SU-DHL-6 (cell line): ENCODE measurements at regions not wholly inside any gene's neighbourhood (a gene's known extent, or its start where the extent isn't known, plus 50 kb on each side); places are given as distances from the start of the nearest gene placed in this dataset.
A peak's percentile ranks its signal among the peaks of the same experiment; 100 is the strongest.

ENCODE experiments used
- H2AFZ ChIP-seq: fragments of 200-600 bp; sonication (generic); 2 replicates; pipeline ENCODE4 v1.6.1; 2014; ENCODE audit warnings: low read depth, mild to moderate bottlenecking, moderate library complexity, mixed read lengths, antibody characterized with exemption, low read length; ENCODE audit not compliant: severe bottlenecking
- H3F3A ChIP-seq: fragments of 200-600 bp; shearing (Covaris generic); 2 replicates; pipeline ENCODE4 v1.6.0; 2016; ENCODE audit warnings: antibody characterized with exemption, mild to moderate bottlenecking; ENCODE audit not compliant: insufficient read depth
- H3K27ac ChIP-seq: fragments of 200-600 bp; sonication (generic); 2 replicates; pipeline ENCODE4 v1.5.1; 2016; ENCODE audit warnings: low read depth, mild to moderate bottlenecking, low read length, moderate library complexity, mixed read lengths
- H3K27me3 ChIP-seq: fragments of 200-600 bp; sonication (generic), shearing (Covaris generic); 2 replicates; pipeline ENCODE4 v1.6.0; 2014; ENCODE audit warnings: mild to moderate bottlenecking, low read length
- H3K36me3 ChIP-seq: fragments of 200-600 bp; sonication (generic); 2 replicates; pipeline ENCODE4 v1.6.1; 2014; ENCODE audit warnings: mild to moderate bottlenecking, low read length, mixed read lengths
- H3K4me2 ChIP-seq: fragments of 300-600, 200-600 bp; shearing (Covaris generic), sonication (generic); 2 replicates; pipeline ENCODE4 v1.6.0; 2014; ENCODE audit warnings: low read length, low read depth, mild to moderate bottlenecking; ENCODE audit not compliant: poor library complexity, severe bottlenecking
- H3K4me3 ChIP-seq: fragments of 200-600 bp; sonication (generic); 2 replicates; pipeline ENCODE4 v1.5.1; 2014; ENCODE audit warnings: antibody characterized with exemption, low read length, mild to moderate bottlenecking, mixed read lengths; ENCODE audit not compliant: insufficient read depth, poor library complexity, severe bottlenecking
- H3K79me2 ChIP-seq: fragments of 200-600 bp; sonication (generic); 2 replicates; pipeline ENCODE4 v1.6.1; 2014; ENCODE audit warnings: mild to moderate bottlenecking, low read length, moderate library complexity; ENCODE audit not compliant: insufficient read depth
- H3K9ac ChIP-seq: fragments of 200-600 bp; sonication (generic); 2 replicates; pipeline ENCODE4 v1.7.0; 2014; ENCODE audit warnings: mild to moderate bottlenecking, low read length
- H3K9me2 ChIP-seq: fragments of 200-600 bp; sonication (generic); replicated peaks from 2 replicates; pipeline ENCODE4 v1.6.1; 2014; ENCODE audit warnings: low read length; ENCODE audit not compliant: insufficient read depth
- H3K9me3 ChIP-seq: fragments of 200-600 bp; sonication (generic); 2 replicates; pipeline ENCODE4 v1.6.1; 2014; ENCODE audit warnings: low read length, mixed read lengths; ENCODE audit not compliant: insufficient read depth
- H4K20me1 ChIP-seq: fragments of 200-600 bp; sonication (generic); 2 replicates; pipeline ENCODE4 v1.6.1; 2014; ENCODE audit warnings: low read depth, mild to moderate bottlenecking, antibody characterized with exemption, low read length, moderate library complexity, mixed read lengths
- CTCF ChIP-seq: fragments of 200-600 bp; sonication (generic); IDR thresholded peaks from one replicate; pipeline ENCODE4 v1.5.1; 2017; ENCODE audit warnings: antibody characterized with exemption, mild to moderate bottlenecking, low read length, moderate library complexity; ENCODE audit not compliant: insufficient read depth, poor library complexity, severe bottlenecking
- EZH2phosphoT487 ChIP-seq: fragments of 200-600 bp; sonication (generic), shearing (Covaris generic); conservative IDR thresholded peaks from 2 replicates; pipeline ENCODE4 v1.6.1; 2018; ENCODE audit warnings: mild to moderate bottlenecking, antibody characterized with exemption, low read length, moderate library complexity, mixed read lengths

- no peaks in the 10 kb centered on the region for H3K36me3 ChIP-seq
- H3K27ac ChIP-seq, result no peak overlapping the region
- H2AFZ ChIP-seq, result no peak overlapping the region
- no peak for TF ChIP-seq EZH2phosphoT487
- no peak for TF ChIP-seq CTCF
- no peaks in the 10 kb centered on the region for H3K9me2 ChIP-seq
- H3K4me2 ChIP-seq, result no peak overlapping the region
- no peak overlapping the region for H3K4me3 ChIP-seq
- no peaks in the 10 kb centered on the region for H3F3A ChIP-seq
- H3K27me3 ChIP-seq, result no peaks in the 10 kb centered on the region
- H3K9ac ChIP-seq, result no peak overlapping the region
- no peaks in the 10 kb centered on the region for H4K20me1 ChIP-seq
- H3K9me3 ChIP-seq, result no peaks in the 10 kb centered on the region
- H3K79me2 ChIP-seq, result no peaks in the 10 kb centered on the region
These were observed 1406.0 kb downstream of the KCNT2 start for GRCh38 chr1:195202241-195202640.

GRCh38 chr1:195200772-195201171 lies 1407.5 kb downstream of the KCNT2 start:
- Histone ChIP-seq H3K79me2 (no peaks in the 10 kb centered on the region), H3F3A (no peaks in the 10 kb centered on the region), H3K36me3 (no peaks in the 10 kb centered on the region), H3K27ac (no peak overlapping the region), H3K9me3 (no peaks in the 10 kb centered on the region), H3K4me2 (peak overlapping the region; percentile 52), H4K20me1 (no peaks in the 10 kb centered on the region), H3K9me2 (no peaks in the 10 kb centered on the region), H3K9ac (no peak overlapping the region), H2AFZ (peak overlapping the region; percentile 66), H3K4me3 (peak overlapping the region; percentile 34), H3K27me3 (no peaks in the 10 kb centered on the region)
- no peak for TF ChIP-seq CTCF
- TF ChIP-seq EZH2phosphoT487, result no peak

- TF ChIP-seq EZH2phosphoT487 (no peak), CTCF (no peak)
- no peaks in the 10 kb centered on the region for H3F3A ChIP-seq
These were observed 1411.1 kb downstream of the KCNT2 start for GRCh38 chr1:195197116-195197515.

More at GRCh38 chr1:195197116-195197515, 1411.1 kb downstream of the KCNT2 start:
- no peaks in the 10 kb centered on the region for H3K36me3 ChIP-seq
- H2AFZ ChIP-seq, result peak overlapping the region; percentile 64
- H3K4me2 ChIP-seq, result peak overlapping the region; percentile 17
- H4K20me1 ChIP-seq, result no peaks in the 10 kb centered on the region
- H3K9ac ChIP-seq, result no peak overlapping the region
- H3K9me3 ChIP-seq, result no peaks in the 10 kb centered on the region
- H3K27me3 ChIP-seq, result no peaks in the 10 kb centered on the region
- H3K79me2 ChIP-seq, result no peaks in the 10 kb centered on the region
- no peaks in the 10 kb centered on the region for H3K9me2 ChIP-seq
- H3K27ac ChIP-seq, result no peak overlapping the region
- no peak overlapping the region for H3K4me3 ChIP-seq
